H7 (cell line): ENCODE measurements at regions not wholly inside any gene's neighbourhood (a gene's known extent, or its start where the extent isn't known, plus 50 kb on each side); places are given as distances from the start of the nearest gene placed in this dataset.
"Not testable (repeated sequence)": the region's sequence is repeated elsewhere in the genome, so short reads cannot be mapped to it uniquely, and the experiment has no call there.

ENCODE experiments used
- DNase-seq: peaks from one replicate; pipeline ENCODE4 v3.0.0; 2012
- H3K27me3 ChIP-seq: 2 replicates; pipeline ENCODE4 v1.6.0; 2011; ENCODE audit warnings: mild to moderate bottlenecking, low read length; ENCODE audit not compliant: control insufficient read depth, insufficient read depth
- H3K36me3 ChIP-seq: replicated peaks from 2 replicates; pipeline ENCODE4 v1.5.1; 2011; ENCODE audit warnings: low read length; ENCODE audit not compliant: control insufficient read depth, insufficient read depth
- H3K4me3 ChIP-seq: 2 replicates; pipeline ENCODE4 v1.5.1; 2011; ENCODE audit warnings: low read depth, mild to moderate bottlenecking, control low read depth, low read length, moderate library complexity; ENCODE audit not compliant: insufficient read depth

- DNase-seq: no peak
- Histone ChIP-seq H3K4me3 (no peak overlapping the region), H3K27me3 (no peaks in the 10 kb centered on the region), H3K36me3 (no peaks in the 10 kb centered on the region)
These were observed 51.4 kb upstream of the RGL1 start for GRCh38 chr1:183753464-183753891.

DNA sequence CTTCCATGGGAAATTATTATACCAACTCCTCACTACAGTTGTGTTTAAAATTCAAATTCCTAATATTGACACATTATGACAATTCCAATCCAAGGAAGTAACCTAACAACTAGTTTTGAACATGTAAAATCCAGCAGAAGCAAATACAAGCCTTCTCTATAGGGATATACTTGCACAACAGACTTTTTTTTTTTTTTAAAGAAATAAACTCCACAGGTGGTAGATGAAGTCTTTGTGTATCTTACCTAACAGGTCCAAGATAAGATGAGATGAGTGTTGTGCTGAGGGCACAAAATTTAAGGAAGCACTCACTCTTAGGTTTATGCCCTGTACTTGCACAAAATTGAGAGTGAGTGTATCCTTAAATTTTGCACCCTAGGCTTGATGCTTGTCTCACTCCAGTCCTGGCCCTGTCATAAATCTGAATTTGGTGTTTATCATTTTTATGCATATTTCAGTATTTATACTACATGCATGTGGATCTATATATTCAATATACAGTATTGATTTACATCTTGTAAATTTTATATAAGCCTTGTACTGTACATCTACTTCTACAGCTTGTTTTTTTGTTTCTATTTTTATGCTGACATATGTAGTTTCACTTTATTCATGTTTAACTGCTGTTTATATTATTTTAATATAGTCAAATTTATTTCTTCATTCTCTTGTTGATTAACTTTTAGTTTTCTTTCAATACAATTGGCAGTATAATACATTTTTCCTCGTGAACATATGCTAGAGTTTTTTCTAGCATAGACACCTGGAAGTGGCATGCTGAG, 60.6 kb upstream of the RGL1 start:
- no peak overlapping the region for H3K4me3 ChIP-seq
- no peaks in the 10 kb centered on the region for H3K36me3 ChIP-seq
- DNase-seq: no peak
- H3K27me3 ChIP-seq: no peaks in the 10 kb centered on the region

DNA sequence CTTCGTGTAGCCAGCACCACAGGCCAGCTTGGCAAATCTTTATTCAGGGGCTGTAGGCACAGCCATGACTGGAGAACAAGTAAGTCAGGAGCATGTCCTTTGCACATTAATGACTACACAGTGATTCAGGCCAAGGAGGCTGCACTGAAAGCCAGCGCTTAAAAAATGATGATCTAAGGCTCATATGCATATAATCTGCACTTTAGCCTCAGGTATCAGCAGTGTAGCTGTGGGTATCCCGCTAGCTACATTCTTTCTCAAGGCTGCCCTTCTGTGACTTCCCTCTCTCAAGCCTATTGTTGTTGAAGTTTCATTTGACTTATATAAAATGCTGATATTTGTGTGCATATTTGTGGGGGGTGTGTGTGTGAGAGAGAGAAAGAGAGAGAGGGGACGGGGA, 62.6 kb upstream of the RGL1 start:
- DNase-seq: no peak
- Histone ChIP-seq H3K27me3 (no peaks in the 10 kb centered on the region), H3K36me3 (no peaks in the 10 kb centered on the region), H3K4me3 (no peak overlapping the region)

- no peak for DNase-seq
- no peak overlapping the region for H3K4me3 ChIP-seq
- no peaks in the 10 kb centered on the region for H3K36me3 ChIP-seq
- H3K27me3 ChIP-seq: no peaks in the 10 kb centered on the region
These were observed 65.1 kb upstream of the RGL1 start for GRCh38 chr1:183739741-183740271.

- H3K4me3 ChIP-seq: no peak overlapping the region
- DNase-seq: no peak
- no peaks in the 10 kb centered on the region for H3K36me3 ChIP-seq
- H3K27me3 ChIP-seq: no peaks in the 10 kb centered on the region
These were observed 65.8 kb upstream of the RGL1 start for GRCh38 chr1:183739082-183739481.

DNA sequence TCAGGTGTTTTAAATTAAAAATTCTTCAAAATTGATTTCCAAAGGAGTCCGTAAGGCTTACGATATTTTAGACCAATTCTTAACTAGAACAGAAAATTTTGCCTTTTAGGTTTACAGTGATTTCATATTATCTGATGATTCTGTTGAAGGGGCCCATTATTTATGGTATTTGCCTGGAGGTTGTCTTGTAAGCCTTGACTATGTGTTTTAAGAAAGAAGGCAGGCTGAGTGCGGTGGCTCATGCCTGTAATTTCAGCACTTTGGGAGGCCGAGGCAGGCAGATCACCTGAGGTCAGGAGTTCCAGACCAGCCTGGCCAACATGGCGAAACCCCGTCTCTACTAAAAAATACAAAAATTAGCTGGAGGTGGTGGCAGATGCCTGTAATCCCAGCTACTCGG, 67.0 kb upstream of the RGL1 start:
- not testable (repeated sequence) for DNase-seq, H3K4me3 ChIP-seq, H3K36me3 ChIP-seq, H3K27me3 ChIP-seq

- H3K4me3 ChIP-seq: no peak overlapping the region
These were observed 68.6 kb upstream of the RGL1 start for GRCh38 chr1:183736343-183736742.

DNA sequence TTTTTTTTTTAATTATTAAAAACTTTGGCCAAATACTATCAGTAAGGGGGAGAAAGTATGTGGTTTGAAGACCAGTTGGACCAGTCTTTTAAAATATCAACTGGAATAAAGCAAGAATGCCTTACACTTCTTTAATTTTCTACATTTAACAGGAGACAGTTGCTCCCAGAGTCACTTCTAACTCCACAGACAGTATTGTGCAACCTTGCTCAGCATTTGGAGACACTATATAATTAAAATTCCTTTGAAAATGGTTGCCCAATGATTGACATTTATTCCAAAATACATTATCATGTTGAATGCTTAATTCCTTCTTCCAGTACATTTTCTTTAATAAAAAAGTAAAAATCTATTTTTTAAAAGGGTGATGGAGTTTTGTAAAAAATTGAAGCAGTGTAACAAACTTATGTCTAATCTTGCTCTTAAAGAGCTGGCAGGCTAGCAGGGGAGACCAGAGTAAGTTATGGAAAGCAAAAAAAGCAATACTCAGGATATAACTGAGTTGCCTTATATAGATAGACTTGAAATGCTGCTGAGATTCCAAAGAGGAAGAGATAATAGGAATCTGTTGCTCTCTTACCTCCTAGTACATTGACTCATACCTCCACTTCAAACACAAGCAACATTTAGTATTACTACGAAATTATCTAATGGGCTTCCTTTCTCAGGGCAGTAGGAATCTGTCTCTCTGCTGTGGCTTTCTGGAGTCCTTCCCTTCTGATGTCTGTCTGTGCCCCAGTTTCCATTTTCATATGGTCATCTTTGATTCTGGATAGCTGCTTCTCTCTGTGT, 69.7 kb upstream of the RGL1 start:
- DNase-seq: no peak
- Histone ChIP-seq H3K36me3 (no peaks in the 10 kb centered on the region), H3K4me3 (no peak overlapping the region), H3K27me3 (no peaks in the 10 kb centered on the region)

More at GRCh38 chr1:183736343-183736742, 68.6 kb upstream of the RGL1 start:
- Histone ChIP-seq H3K27me3 (no peaks in the 10 kb centered on the region), H3K36me3 (no peaks in the 10 kb centered on the region)
- DNase-seq: no peak

- no peak overlapping the region for H3K4me3 ChIP-seq
- H3K27me3 ChIP-seq: no peaks in the 10 kb centered on the region
- DNase-seq: peak; percentile 12
- H3K36me3 ChIP-seq: no peaks in the 10 kb centered on the region
These were observed 70.3 kb upstream of the RGL1 start for GRCh38 chr1:183734543-183735036.

- DNase-seq: no peak
- Histone ChIP-seq H3K4me3 (no peak overlapping the region), H3K27me3 (no peaks in the 10 kb centered on the region), H3K36me3 (no peaks in the 10 kb centered on the region)
These were observed 71.2 kb upstream of the RGL1 start for GRCh38 chr1:183733715-183734114.

DNA sequence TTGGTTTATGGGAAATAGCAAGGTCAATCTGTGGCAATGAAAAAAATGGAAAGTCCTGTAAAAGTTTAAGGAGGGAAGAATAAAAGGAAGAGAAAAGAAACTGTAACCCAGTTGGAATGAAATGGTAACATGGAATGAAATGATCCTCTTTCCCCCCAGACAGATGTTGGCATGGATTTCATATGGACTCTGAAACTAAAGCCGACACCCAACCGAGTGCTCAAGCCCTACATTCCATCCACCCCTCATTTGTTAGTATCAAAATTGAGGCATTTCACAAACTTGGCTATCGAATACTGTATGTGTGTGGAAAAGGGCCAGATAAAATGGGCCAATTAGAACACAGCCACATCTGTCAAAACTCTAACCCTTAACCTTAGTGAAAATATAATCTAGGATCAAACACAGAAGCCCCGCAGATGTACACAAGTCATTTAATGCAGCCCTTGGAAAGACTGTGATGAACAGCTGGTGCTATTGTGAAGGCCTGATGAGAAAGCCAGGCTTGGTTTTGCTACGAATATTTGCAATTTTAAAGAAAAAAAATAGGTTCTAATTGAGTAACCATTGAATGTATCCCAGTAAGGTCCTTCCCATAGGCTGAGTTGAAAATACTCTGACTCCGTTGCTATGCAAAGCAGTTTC, 72.6 kb upstream of the RGL1 start:
- no peaks in the 10 kb centered on the region for H3K36me3 ChIP-seq
- no peak for DNase-seq
- H3K4me3 ChIP-seq: no peak overlapping the region
- H3K27me3 ChIP-seq: no peaks in the 10 kb centered on the region

DNA sequence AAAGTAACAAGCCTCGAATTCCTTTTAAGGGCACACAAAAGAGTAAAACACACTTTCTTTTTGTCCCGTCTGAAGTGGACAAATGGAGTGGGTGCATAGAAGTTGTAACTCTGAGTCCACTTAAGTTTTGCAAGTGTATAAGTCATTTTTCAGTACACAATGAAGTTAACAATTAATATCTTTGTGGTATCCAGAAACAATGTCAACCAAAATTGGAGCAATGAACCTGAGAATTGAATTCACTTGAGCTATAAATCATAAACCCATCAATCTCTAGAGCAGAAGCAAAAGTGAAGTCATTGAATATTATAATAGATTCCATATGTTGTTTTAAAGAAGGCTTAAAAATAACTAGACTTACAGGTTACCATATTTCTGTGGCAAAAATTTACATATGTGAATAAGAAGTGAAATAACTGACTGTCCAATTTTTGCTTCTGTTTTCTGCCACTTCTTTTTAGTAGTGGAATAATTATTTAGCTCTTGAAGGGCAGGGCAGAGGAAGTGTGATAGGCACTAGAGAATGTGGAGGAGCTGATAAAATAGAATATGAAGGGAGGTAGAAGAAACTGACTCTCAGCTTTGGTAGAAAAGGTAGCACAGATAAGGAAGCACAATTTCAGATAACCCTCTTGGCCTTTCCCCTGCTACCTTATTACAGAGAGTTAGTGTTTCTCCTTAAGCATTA, 73.9 kb upstream of the RGL1 start:
- Histone ChIP-seq H3K36me3 (no peaks in the 10 kb centered on the region), H3K27me3 (no peaks in the 10 kb centered on the region), H3K4me3 (no peak overlapping the region)
- no peak for DNase-seq

DNA sequence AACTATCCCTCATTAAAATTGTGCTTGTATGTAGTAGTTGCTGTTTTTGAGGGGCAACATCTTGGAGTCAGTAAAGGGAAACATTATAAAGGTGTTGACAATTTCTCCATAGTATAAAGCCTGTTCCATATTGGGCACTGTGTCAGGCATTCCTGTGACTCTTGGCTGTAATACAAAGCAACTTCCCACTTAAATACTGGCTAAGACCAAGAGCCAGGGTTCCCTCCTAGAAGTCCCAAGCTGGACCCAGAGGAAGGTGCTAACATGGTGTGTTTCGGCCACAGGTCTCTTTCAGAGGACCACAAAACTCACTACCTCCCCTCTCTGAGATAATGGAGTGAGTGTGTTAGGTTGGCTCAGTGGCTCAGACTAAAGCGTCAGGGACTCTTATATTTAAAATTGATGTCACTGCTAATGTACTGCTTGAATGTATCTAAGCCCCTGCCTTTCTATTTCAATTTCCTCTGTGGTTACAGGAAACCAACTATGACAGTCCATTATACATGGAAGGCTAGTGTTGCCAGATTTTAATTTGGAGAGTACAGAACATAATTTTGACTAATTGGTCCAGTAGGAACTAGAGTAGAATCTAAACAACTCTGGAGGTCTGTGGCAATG, 74.7 kb upstream of the RGL1 start:
- DNase-seq: no peak
- H3K27me3 ChIP-seq: no peaks in the 10 kb centered on the region
- H3K36me3 ChIP-seq: no peaks in the 10 kb centered on the region
- no peak overlapping the region for H3K4me3 ChIP-seq

- no peak for DNase-seq
- Histone ChIP-seq H3K27me3 (no peaks in the 10 kb centered on the region), H3K4me3 (no peak overlapping the region), H3K36me3 (no peaks in the 10 kb centered on the region)
These were observed 73.7 kb upstream of the APOBEC4 start for GRCh38 chr1:183726825-183727224.
